Fibroblast of lung (primary cell): ENCODE measurements at regions not wholly inside any gene's neighbourhood (a gene's known extent, or its start where the extent isn't known, plus 50 kb on each side); places are given as distances from the start of the nearest gene placed in this dataset.
A peak's percentile ranks its signal among the peaks of the same experiment; 100 is the strongest.

Experiments
- DNase-seq, 2 donors: peaks; one replicate each; pipeline versions ENCODE4 v3.0.0 to v3.0.0-alpha.2; 2010; ENCODE audit warnings: low read depth in 2 of 2
- H2AFZ ChIP-seq: 2 replicates; pipeline ENCODE4 v1.5.1; 2012; ENCODE audit warnings: low read length, control low read depth, inconsistent platforms
- H3K27ac ChIP-seq: 2 replicates; pipeline ENCODE4 v1.5.1; 2011; ENCODE audit warnings: low read length, control low read depth; ENCODE audit not compliant: insufficient read depth
- H3K27me3 ChIP-seq: 2 replicates; pipeline ENCODE4 v1.5.1; 2011; ENCODE audit warnings: mild to moderate bottlenecking, low read length; ENCODE audit not compliant: control insufficient read depth, insufficient read depth
- H3K36me3 ChIP-seq: 2 replicates; pipeline ENCODE4 v1.5.1; 2011; ENCODE audit warnings: low read length; ENCODE audit not compliant: control insufficient read depth, insufficient read depth
- H3K4me1 ChIP-seq: 2 replicates; pipeline ENCODE4 v1.5.1; 2011; ENCODE audit warnings: low read length; ENCODE audit not compliant: control insufficient read depth, insufficient read depth; ENCODE audit errors: extremely low read depth
- H3K4me2 ChIP-seq: 2 replicates; pipeline ENCODE4 v1.5.1; 2011; ENCODE audit warnings: low read length, control low read depth; ENCODE audit not compliant: insufficient read depth; ENCODE audit errors: extremely low read depth
- H3K4me3 ChIP-seq, 4 experiments: fragments of 200-600 bp in 1 of 4; sonication (generic) in 1 of 4; replicated peaks in 1 of 4; 2 replicates each; pipeline ENCODE4 v1.5.1; 2011 to 2016; ENCODE audit warnings: low read length in 4 of 4, low read depth in 3 of 4, mild to moderate bottlenecking in 3 of 4, control low read depth in 2 of 4, inconsistent platforms in 1 of 4, mixed read lengths in 1 of 4; ENCODE audit not compliant: insufficient read depth in 1 of 4; ENCODE audit errors: control extremely low read depth in 1 of 4
- H3K79me2 ChIP-seq: 2 replicates; pipeline ENCODE4 v1.5.1; 2012; ENCODE audit warnings: mild to moderate bottlenecking, low read length, inconsistent platforms; ENCODE audit not compliant: control insufficient read depth, insufficient read depth
- H3K9ac ChIP-seq: 2 replicates; pipeline ENCODE4 v1.5.1; 2011; ENCODE audit warnings: mild to moderate bottlenecking, low read length, control low read depth; ENCODE audit not compliant: insufficient read depth
- H3K9me3 ChIP-seq: 2 replicates; pipeline ENCODE4 v1.5.1; 2012; ENCODE audit warnings: low read depth, low read length; ENCODE audit not compliant: control insufficient read depth, insufficient read depth
- H4K20me1 ChIP-seq: 2 replicates; pipeline ENCODE4 v1.5.1; 2011; ENCODE audit warnings: low read length; ENCODE audit not compliant: control insufficient read depth, insufficient read depth; ENCODE audit errors: extremely low read depth
- CTCF ChIP-seq, 2 donors: IDR thresholded peaks in 1 of 2; conservative IDR thresholded peaks in 1 of 2; 1 replicate in 1 of 2; 2 replicates in 1 of 2; pipeline ENCODE4 v1.5.1; 2011 to 2012; ENCODE audit warnings: low read length in 2 of 2, control low read depth in 1 of 2, inconsistent platforms in 1 of 2, low read depth in 1 of 2, mild to moderate bottlenecking in 1 of 2
- EZH2 ChIP-seq: IDR thresholded peaks from 2 replicates; pipeline ENCODE4 v1.5.1; 2012; ENCODE audit warnings: low read length, control low read depth, mild to moderate bottlenecking; ENCODE audit errors: missing control alignments

GRCh38 chr10:3944591-3944990, 159.6 kb upstream of the KLF6 start:
- Histone ChIP-seq H3K4me1 (peaks cover 2% of the 10 kb centered on the region), H3K27me3 (no peaks in the 10 kb centered on the region), H3K9ac (no peak overlapping the region), H3K4me3 (no peak overlapping the region), H2AFZ (no peak overlapping the region), H4K20me1 (no peaks in the 10 kb centered on the region), H3K79me2 (no peaks in the 10 kb centered on the region), H3K36me3 (no peaks in the 10 kb centered on the region), H3K27ac (no peak overlapping the region), H3K9me3 (no peaks in the 10 kb centered on the region), H3K4me2 (no peak overlapping the region)
- no peak for DNase-seq
- TF ChIP-seq EZH2 (no peak), CTCF (conservative IDR thresholded peaks at IDR 0.05 in 1 of 2, IDR thresholded peaks at IDR 0.05 in 1 of 2; ENCODE audit: low read depth in 1 of 2, low read length in 2 of 2) (no peak)

- peaks cover 2% of the 10 kb centered on the region for H3K4me1 ChIP-seq
- no peak overlapping the region for H3K9ac ChIP-seq
- H3K4me3 ChIP-seq = no peak overlapping the region
- no peaks in the 10 kb centered on the region for H3K9me3 ChIP-seq
- H3K79me2 ChIP-seq = no peaks in the 10 kb centered on the region
- no peaks in the 10 kb centered on the region for H3K36me3 ChIP-seq
- no peak overlapping the region for H2AFZ ChIP-seq
- no peak for DNase-seq
- no peak overlapping the region for H3K27ac ChIP-seq
- H4K20me1 ChIP-seq = no peaks in the 10 kb centered on the region
- no peak overlapping the region for H3K4me2 ChIP-seq
- TF ChIP-seq EZH2 (no peak), CTCF (conservative IDR thresholded peaks at IDR 0.05 in 1 of 2, IDR thresholded peaks at IDR 0.05 in 1 of 2; ENCODE audit: low read depth in 1 of 2, low read length in 2 of 2) (no peak)
- H3K27me3 ChIP-seq = no peaks in the 10 kb centered on the region
These were observed 158.8 kb upstream of the KLF6 start for GRCh38 chr10:3943695-3944257.

DNA sequence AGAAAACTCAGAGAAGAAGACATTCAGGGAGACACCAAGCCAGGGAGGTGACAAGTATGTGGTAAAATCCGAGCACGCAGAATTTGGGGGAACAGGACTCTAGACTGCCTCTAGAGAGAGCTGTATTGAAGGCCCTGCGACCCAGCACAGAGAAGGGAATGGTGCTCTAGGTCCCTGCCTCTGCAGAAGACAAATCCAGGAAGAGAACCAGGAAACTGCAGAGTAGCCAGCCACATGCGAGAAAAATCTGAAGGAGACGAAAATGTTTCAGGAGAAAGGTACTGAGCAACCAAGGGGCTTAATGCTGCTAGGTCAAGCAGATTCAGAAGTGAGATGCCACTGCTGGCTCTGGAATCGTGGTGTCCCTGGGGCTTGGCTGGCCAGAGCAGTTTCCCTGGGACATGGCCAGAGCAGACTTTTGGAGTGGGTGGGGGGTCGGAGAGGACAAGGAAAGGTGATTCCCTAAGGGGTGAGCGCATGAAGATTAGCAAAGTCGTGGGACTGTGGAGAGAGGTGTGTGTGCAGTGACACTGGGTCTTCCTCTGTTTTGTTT, 158.0 kb upstream of the KLF6 start:
- no peak overlapping the region for H2AFZ ChIP-seq
- no peaks in the 10 kb centered on the region for H4K20me1 ChIP-seq
- no peak for TF ChIP-seq EZH2
- no peaks in the 10 kb centered on the region for H3K27me3 ChIP-seq
- no peaks in the 10 kb centered on the region for H3K9me3 ChIP-seq
- peaks cover 2% of the 10 kb centered on the region for H3K4me1 ChIP-seq
- H3K9ac ChIP-seq = no peak overlapping the region
- H3K36me3 ChIP-seq = no peaks in the 10 kb centered on the region
- no peaks in the 10 kb centered on the region for H3K79me2 ChIP-seq
- no peak overlapping the region for H3K4me3 ChIP-seq
- no peak for DNase-seq
- no peak overlapping the region for H3K4me2 ChIP-seq
- H3K27ac ChIP-seq = peak overlapping the region; percentile 20
